Mesenchymal stem cell (in vitro differentiated cells and primary cell): ENCODE measurements at regions not wholly inside any gene's neighbourhood (a gene's known extent, or its start where the extent isn't known, plus 50 kb on each side); places are given as distances from the start of the nearest gene placed in this dataset.
A peak's percentile ranks its signal among the peaks of the same experiment; 100 is the strongest.

Experiments
- DNase-seq: peaks from one replicate; pipeline ENCODE4 v3.0.0-alpha.2; 2013
- H2AFZ ChIP-seq: one replicate; pipeline ENCODE4 v1.6.1; 2013; ENCODE audit warnings: low read depth, mild to moderate bottlenecking, control low read depth, inconsistent platforms, low read length, moderate library complexity
- H2AK5ac ChIP-seq: 2 replicates; pipeline ENCODE4 v1.6.1; 2013; ENCODE audit warnings: low read length, moderate library complexity, mild to moderate bottlenecking, inconsistent platforms; ENCODE audit not compliant: severe bottlenecking
- H2BK120ac ChIP-seq: one replicate; pipeline ENCODE4 v1.6.1; 2013; ENCODE audit warnings: low read depth, mild to moderate bottlenecking, inconsistent platforms, low read length, moderate library complexity
- H2BK12ac ChIP-seq, 2 experiments: one replicate each; pipeline ENCODE4 v1.6.1; 2013; ENCODE audit warnings: inconsistent platforms in 2 of 2, low read length in 2 of 2, mild to moderate bottlenecking in 2 of 2, moderate library complexity in 2 of 2, control low read depth in 1 of 2
- H2BK15ac ChIP-seq: one replicate; pipeline ENCODE4 v1.6.1; 2013; ENCODE audit warnings: mild to moderate bottlenecking, low read depth, inconsistent platforms; ENCODE audit not compliant: poor library complexity, severe bottlenecking
- H2BK5ac ChIP-seq: 2 replicates; pipeline ENCODE4 v1.6.1; 2013; ENCODE audit warnings: low read depth, mild to moderate bottlenecking, low read length, control low read depth, inconsistent platforms; ENCODE audit not compliant: poor library complexity, severe bottlenecking
- H3K14ac ChIP-seq, 2 experiments: one replicate each; pipeline ENCODE4 v1.6.1; 2013; ENCODE audit warnings: inconsistent platforms in 2 of 2, low read length in 2 of 2, control low read depth in 1 of 2, mild to moderate bottlenecking in 1 of 2, moderate library complexity in 1 of 2
- H3K18ac ChIP-seq, 2 experiments: one replicate each; pipeline ENCODE4 v1.6.1; 2013; ENCODE audit warnings: inconsistent platforms in 2 of 2, low read length in 2 of 2, control low read depth in 1 of 2, low read depth in 1 of 2, mild to moderate bottlenecking in 1 of 2
- H3K23ac ChIP-seq, 2 experiments: one replicate each; pipeline ENCODE4 v1.6.1; 2013; ENCODE audit warnings: inconsistent platforms in 2 of 2, low read length in 2 of 2, mild to moderate bottlenecking in 2 of 2, moderate library complexity in 2 of 2, control low read depth in 1 of 2
- H3K27ac ChIP-seq: 2 replicates; pipeline ENCODE4 v1.5.1; 2013; ENCODE audit warnings: mild to moderate bottlenecking, moderate library complexity, low read length, control low read depth, inconsistent platforms; ENCODE audit not compliant: poor library complexity, severe bottlenecking
- H3K27me3 ChIP-seq, 2 experiments: 2 replicates each; pipeline versions ENCODE4 v1.6.1 to v1.7.0; 2013; ENCODE audit warnings: low read length in 2 of 2, mild to moderate bottlenecking in 2 of 2, moderate library complexity in 2 of 2, control low read depth in 1 of 2, inconsistent platforms in 1 of 2; ENCODE audit not compliant: control insufficient read depth in 1 of 2, insufficient read depth in 1 of 2
- H3K36me3 ChIP-seq, 2 experiments: 2 replicates each; pipeline versions ENCODE4 v1.6.1 to v1.7.0; 2013; ENCODE audit warnings: low read length in 2 of 2, control low read depth in 1 of 2, inconsistent platforms in 1 of 2, low read depth in 1 of 2, mild to moderate bottlenecking in 1 of 2; ENCODE audit not compliant: insufficient read depth in 2 of 2, control insufficient read depth in 1 of 2
- H3K4ac ChIP-seq, 2 experiments: one replicate each; pipeline ENCODE4 v1.6.1; 2013; ENCODE audit warnings: inconsistent platforms in 2 of 2, low read length in 2 of 2, mild to moderate bottlenecking in 2 of 2, moderate library complexity in 2 of 2, control low read depth in 1 of 2, low read depth in 1 of 2
- H3K4me1 ChIP-seq: 2 replicates; pipeline ENCODE4 v1.6.1; 2013; ENCODE audit warnings: low read depth, low read length, control low read depth; ENCODE audit not compliant: control insufficient read depth, insufficient read depth
- H3K4me2 ChIP-seq: 2 replicates; pipeline ENCODE4 v1.6.1; 2013; ENCODE audit warnings: low read length, mild to moderate bottlenecking, inconsistent platforms; ENCODE audit not compliant: poor library complexity, severe bottlenecking
- H3K4me3 ChIP-seq, 2 experiments: 2 replicates each; pipeline versions ENCODE4 v1.5.1 to v1.7.0; 2013; ENCODE audit warnings: low read length in 2 of 2, mild to moderate bottlenecking in 2 of 2, control low read depth in 1 of 2, low read depth in 1 of 2; ENCODE audit not compliant: insufficient read depth in 1 of 2
- H3K79me1 ChIP-seq: replicated peaks from 2 replicates; pipeline ENCODE4 v1.6.1; 2013; ENCODE audit warnings: mild to moderate bottlenecking, control low read depth, low read length, inconsistent platforms; ENCODE audit not compliant: poor library complexity, severe bottlenecking
- H3K9ac ChIP-seq: 2 replicates; pipeline ENCODE4 v1.7.0; 2013; ENCODE audit warnings: mild to moderate bottlenecking, low read length, moderate library complexity
- H3K9me3 ChIP-seq: 2 replicates; pipeline ENCODE4 v1.7.0; 2013; ENCODE audit warnings: mild to moderate bottlenecking, low read length; ENCODE audit not compliant: control insufficient read depth
- H4K8ac ChIP-seq: one replicate; pipeline ENCODE4 v1.6.1; 2013; ENCODE audit warnings: inconsistent platforms, mild to moderate bottlenecking, low read length, moderate library complexity
- H4K91ac ChIP-seq: one replicate; pipeline ENCODE4 v1.6.1; 2013; ENCODE audit warnings: mild to moderate bottlenecking, low read length, inconsistent platforms
- WGBS: methylation state at CpG from one replicate; pipeline ENCODE4 v1.1.7; 2013; ENCODE audit warnings: mixed read lengths; 5-methylcytosine and 5-hydroxymethylcytosine counted together

- Histone ChIP-seq H2BK5ac (no peak overlapping the region), H3K4me1 (no peaks in the 10 kb centered on the region), H3K18ac (no peak overlapping the region), H3K9me3 (no peaks in the 10 kb centered on the region), H3K4ac (no peak overlapping the region), H3K4me3 (no peak overlapping the region), H3K23ac (no peak overlapping the region), H2AFZ (no peak overlapping the region), H3K4me2 (no peak overlapping the region), H4K8ac (no peak overlapping the region), H3K14ac (no peak overlapping the region), H3K27ac (no peak overlapping the region), H2BK120ac (no peak overlapping the region), H3K36me3 (no peaks in the 10 kb centered on the region), H3K79me1 (no peaks in the 10 kb centered on the region), H2BK12ac (no peak overlapping the region), H3K27me3 (no peaks in the 10 kb centered on the region), H2BK15ac (no peak overlapping the region), H3K9ac (no peak overlapping the region), H2AK5ac (no peak overlapping the region), H4K91ac (no peak overlapping the region)
- DNase-seq, result peak; percentile 22
- 43% methylated on average over 1 of the region's 2 CpGs for WGBS
Observed at GRCh38 chr5:9698841-9699240, 68.7 kb upstream of the TAS2R1 start.

GRCh38 chr5:9698125-9698826 lies 68.1 kb upstream of the TAS2R1 start:
- Histone ChIP-seq H3K79me1 (no peaks in the 10 kb centered on the region), H2BK12ac (no peak overlapping the region), H3K9ac (no peak overlapping the region)

GRCh38 chr5:9692576-9692975 lies 62.4 kb upstream of the TAS2R1 start:
- Histone ChIP-seq H3K36me3 (no peaks in the 10 kb centered on the region), H4K8ac (no peak overlapping the region), H3K18ac (no peak overlapping the region), H3K23ac (no peak overlapping the region), H3K14ac (no peak overlapping the region), H3K9me3 (no peaks in the 10 kb centered on the region), H3K27ac (no peak overlapping the region), H2AFZ (no peak overlapping the region), H2BK5ac (no peak overlapping the region), H3K79me1 (no peaks in the 10 kb centered on the region), H3K9ac (no peak overlapping the region), H3K27me3 (no peaks in the 10 kb centered on the region), H4K91ac (no peak overlapping the region), H2BK12ac (no peak overlapping the region), H3K4me3 (no peak overlapping the region), H2BK120ac (no peak overlapping the region), H3K4ac (no peak overlapping the region), H2BK15ac (no peak overlapping the region), H3K4me2 (no peak overlapping the region), H2AK5ac (no peak overlapping the region), H3K4me1 (no peaks in the 10 kb centered on the region)
- 89% methylated on average over 3 of the region's 3 CpGs for WGBS
- DNase-seq, result no peak

More at GRCh38 chr5:9698125-9698826, 68.1 kb upstream of the TAS2R1 start:
- H2BK15ac ChIP-seq, result no peak overlapping the region
- no peaks in the 10 kb centered on the region for H3K27me3 ChIP-seq
- no peak overlapping the region for H3K4me3 ChIP-seq
- H3K14ac ChIP-seq, result no peak overlapping the region
- DNase-seq, result peak; percentile 67
- H4K91ac ChIP-seq, result no peak overlapping the region
- WGBS, result 25% methylated on average over 5 of the region's 9 CpGs
- H3K4me2 ChIP-seq, result no peak overlapping the region
- H2AK5ac ChIP-seq, result no peak overlapping the region
- no peaks in the 10 kb centered on the region for H3K9me3 ChIP-seq
- H3K18ac ChIP-seq, result no peak overlapping the region
- no peak overlapping the region for H3K4ac ChIP-seq
- peak overlapping the region; percentile 31 for H3K27ac ChIP-seq
- H2AFZ ChIP-seq, result no peak overlapping the region
- no peak overlapping the region for H2BK120ac ChIP-seq
- no peak overlapping the region for H2BK5ac ChIP-seq
- H4K8ac ChIP-seq, result no peak overlapping the region
- H3K23ac ChIP-seq, result no peak overlapping the region
- H3K36me3 ChIP-seq, result no peaks in the 10 kb centered on the region
- no peaks in the 10 kb centered on the region for H3K4me1 ChIP-seq

- Histone ChIP-seq H3K23ac (no peak overlapping the region), H3K9me3 (no peaks in the 10 kb centered on the region), H2BK120ac (no peak overlapping the region), H4K91ac (peak overlapping the region; percentile 45), H3K18ac (no peak overlapping the region), H4K8ac (peak overlapping the region; percentile 48), H3K79me1 (no peaks in the 10 kb centered on the region), H2AK5ac (no peak overlapping the region), H3K4ac (no peak overlapping the region), H3K4me3 (no peak overlapping the region), H2BK12ac (no peak overlapping the region), H3K9ac (no peak overlapping the region), H3K4me1 (no peaks in the 10 kb centered on the region), H3K27ac (no peak overlapping the region), H3K4me2 (no peak overlapping the region), H3K27me3 (no peaks in the 10 kb centered on the region), H3K14ac (no peak overlapping the region), H3K36me3 (no peaks in the 10 kb centered on the region), H2BK5ac (no peak overlapping the region), H2AFZ (no peak overlapping the region), H2BK15ac (no peak overlapping the region)
- no peak for DNase-seq
- 94% methylated on average over 5 of the region's 5 CpGs for WGBS
Observed at GRCh38 chr5:9691261-9691660, 61.1 kb upstream of the TAS2R1 start.
